Stimulated activated CD4-positive, alpha-beta T cell treated with anti-CD3 and anti-CD28 coated beads, Interleukin-2, amount 100 ng/mL, for 4 hours (primary cell): ENCODE measurements at regions not wholly inside any gene's neighbourhood (a gene's known extent, or its start where the extent isn't known, plus 50 kb on each side); places are given as distances from the start of the nearest gene placed in this dataset.

Experiments used
- DNase-seq: peaks from one replicate; pipeline ENCODE4 v3.0.0-alpha.2; 2020; ENCODE audit warnings: low read depth

DNA sequence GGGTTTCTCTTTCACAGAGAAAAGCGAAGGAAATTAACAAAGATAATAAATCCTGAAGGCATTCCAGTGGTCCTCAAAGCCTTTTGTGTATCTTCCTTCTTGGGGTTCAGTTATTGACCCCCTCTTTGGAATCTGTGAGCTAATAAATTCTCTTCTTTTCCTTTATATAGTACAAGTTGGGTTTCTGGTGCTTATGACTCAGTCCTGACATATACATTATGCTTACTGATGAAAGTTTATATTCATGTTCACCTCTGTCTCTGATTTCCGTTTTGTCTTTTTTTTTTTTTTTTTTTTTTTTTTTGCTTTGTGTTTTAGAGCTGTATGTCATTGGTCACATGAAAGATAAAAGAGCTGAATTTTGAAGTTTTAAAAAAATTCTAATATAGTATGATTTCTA lies 230.7 kb upstream of the RBMS3 start:
- DNase-seq: no peak

- DNase-seq: no peak
Observed at GRCh38 chr3:29057326-29057725, 223.5 kb upstream of the RBMS3 start.

GRCh38 chr3:29064085-29064484 lies 216.8 kb upstream of the RBMS3 start:
- DNase-seq: no peak

DNA sequence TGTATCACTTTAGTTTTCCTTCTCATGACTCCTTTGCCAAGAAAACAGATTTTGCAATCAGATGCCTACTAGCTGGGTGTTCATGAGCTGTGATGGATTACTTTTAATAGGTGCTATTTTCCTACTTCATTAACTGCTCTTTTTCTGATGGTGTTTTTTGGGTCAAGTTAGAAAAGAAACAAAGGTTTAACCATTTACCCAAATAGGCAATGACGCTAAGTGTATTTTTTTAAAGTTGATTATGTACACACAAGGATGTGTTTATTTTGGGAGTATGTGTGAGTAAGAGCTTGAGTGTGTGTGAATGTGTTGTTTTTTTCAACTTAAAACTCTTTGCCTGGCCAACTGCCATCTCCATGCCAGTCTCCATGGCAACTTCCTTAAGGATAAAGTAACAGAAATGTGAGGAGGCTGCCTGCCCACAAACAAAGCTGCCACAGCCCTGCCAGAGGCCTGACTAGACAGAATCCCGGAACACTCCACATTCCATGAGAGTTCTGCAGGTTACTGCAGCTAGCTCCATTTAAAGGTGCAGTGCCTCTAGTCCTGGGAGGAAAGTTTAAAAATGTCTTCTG lies 215.6 kb upstream of the RBMS3 start:
- no peak for DNase-seq

DNA sequence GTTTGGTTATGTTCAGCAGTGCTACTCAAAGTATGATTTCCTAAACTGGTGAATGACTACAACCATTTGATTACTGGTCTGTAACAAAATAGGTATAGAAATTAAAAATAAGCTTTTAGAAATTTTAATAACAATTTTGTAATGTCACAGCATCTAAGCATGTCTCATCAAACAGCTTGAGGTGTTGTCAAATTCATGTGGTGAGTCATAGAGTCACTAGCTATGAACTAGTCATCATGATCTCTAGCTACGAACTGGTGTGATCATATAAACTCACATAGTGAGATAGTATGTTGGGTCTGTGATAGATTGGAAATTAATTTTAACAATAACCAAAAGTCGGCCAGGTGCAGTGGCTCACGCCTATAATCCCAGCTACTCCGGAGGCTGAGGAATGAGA lies 213.9 kb upstream of the RBMS3 start:
- no peak for DNase-seq

GRCh38 chr3:29070959-29071634 lies 209.8 kb upstream of the RBMS3 start:
- no peak for DNase-seq

DNA sequence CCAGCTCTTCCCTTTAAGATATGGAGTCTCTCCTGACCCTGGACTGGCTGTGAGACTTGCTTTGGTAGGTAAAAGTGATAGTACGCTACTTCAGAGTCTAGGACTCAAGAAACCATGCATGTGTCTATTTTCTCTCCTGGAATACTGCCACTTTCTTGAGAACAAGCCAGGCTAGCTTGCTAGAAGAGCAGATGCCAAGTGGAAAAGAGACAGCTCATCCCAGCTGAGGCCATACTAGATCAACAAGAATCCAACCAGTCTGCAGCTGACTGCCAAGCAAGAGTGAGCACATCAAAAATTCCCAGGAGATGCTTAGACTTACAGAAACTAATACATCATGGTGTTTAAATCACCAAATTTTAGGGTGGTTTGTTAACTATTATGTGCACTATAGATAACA lies 208.3 kb upstream of the RBMS3 start:
- no peak for DNase-seq

- no peak for DNase-seq
Observed at GRCh38 chr3:29077356-29077755, 203.5 kb upstream of the RBMS3 start.

GRCh38 chr3:29079358-29079757 lies 201.5 kb upstream of the RBMS3 start:
- no peak for DNase-seq

GRCh38 chr3:29080967-29081366 lies 199.9 kb upstream of the RBMS3 start:
- no peak for DNase-seq

DNA sequence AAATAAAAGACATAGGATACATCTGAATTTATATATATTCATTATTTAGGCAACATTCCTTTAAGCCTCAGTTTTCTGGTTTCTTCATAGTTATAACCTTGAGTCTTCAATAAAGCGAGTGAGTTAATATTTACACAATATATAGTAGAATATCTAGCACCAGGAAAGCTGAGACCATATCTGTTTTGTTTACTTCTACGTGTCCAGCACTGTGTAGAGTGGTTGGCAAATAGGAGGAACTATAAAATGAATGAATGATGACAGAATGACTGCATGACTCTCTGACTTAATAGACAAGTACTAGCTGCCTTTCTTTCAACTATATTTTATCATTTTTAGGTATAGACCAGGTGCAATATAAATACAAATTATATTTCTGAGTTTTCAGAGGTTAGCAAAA lies 197.8 kb upstream of the RBMS3 start:
- no peak for DNase-seq

- no peak for DNase-seq
Observed at GRCh38 chr3:29083676-29084075, 197.2 kb upstream of the RBMS3 start.

DNA sequence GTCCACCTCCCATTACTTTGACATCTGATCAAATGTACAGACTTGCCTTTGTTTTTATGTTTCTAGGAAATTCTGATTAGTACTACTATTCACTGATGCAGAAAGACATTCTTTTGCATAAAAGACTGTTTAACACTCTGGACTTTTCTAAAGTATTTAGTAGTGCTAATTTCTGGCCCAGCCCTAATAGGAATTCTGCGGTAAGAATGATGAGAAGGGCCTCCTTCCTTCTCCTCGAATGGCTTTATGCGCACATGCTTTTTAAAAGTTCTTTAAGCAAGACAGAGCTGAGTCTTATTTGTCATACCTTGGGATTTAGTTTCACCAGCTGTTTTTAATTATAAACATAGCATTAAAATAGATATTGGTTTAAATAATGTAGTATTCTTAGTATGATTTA lies 192.3 kb upstream of the RBMS3 start:
- no peak for DNase-seq

DNA sequence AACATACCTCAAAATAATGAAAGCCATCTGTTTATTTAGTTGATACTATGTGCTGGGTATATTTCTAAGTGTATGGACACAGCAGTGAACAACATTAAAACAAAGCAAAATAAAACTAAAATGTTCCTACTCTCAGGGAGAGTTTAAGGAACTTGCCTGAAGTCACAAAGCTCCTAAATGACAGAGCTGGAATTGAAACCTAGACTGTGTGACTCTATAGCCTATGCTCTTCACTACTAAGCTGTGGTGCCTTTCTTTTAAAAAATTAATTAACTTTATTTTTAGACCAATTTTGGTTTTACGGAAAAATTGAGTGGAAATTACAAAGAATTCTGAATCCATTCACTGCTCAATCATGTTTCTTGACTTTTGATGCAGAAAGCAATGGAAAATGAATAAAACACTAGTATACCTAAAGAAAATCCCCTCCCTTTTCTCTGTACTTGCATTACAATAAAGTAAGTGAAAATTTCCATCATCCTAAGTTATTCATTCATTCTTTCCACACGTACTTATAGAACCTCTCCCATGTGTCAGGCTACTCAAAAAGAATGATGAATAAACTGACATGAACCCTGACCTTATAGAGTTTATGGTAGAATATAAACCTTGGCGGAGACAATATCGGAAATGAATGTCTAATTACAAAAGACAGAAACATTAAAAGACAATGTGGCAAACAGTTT lies 189.8 kb upstream of the RBMS3 start:
- DNase-seq: no peak

DNA sequence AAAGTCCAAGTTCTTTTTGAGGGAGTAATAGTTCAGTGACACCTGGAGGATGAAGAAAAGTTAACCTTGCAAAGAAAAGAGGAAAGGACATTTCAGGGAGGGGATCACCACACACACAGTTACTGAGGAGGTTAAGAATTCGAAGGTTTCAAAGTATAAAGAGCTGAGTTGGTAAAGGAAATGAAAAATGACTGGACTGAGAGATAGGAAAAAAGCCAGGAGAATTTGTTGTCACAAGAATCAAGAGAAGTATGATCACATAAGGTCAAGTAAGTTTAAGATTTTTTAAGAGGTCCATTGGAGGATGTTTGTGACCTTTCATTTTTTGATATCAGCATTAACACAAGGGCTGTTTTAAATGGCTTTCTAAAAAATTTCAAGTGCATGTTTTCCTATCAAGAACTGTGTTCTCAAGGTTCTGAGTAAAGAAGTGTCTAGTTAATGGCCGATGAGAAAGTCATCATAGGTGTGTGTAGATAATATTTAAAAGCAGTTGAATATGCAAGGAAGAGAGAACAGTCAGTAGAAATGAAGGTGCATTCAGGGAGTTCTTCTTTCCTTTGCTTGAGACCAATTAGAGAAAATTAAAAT lies 189.2 kb upstream of the RBMS3 start:
- no peak for DNase-seq

DNA sequence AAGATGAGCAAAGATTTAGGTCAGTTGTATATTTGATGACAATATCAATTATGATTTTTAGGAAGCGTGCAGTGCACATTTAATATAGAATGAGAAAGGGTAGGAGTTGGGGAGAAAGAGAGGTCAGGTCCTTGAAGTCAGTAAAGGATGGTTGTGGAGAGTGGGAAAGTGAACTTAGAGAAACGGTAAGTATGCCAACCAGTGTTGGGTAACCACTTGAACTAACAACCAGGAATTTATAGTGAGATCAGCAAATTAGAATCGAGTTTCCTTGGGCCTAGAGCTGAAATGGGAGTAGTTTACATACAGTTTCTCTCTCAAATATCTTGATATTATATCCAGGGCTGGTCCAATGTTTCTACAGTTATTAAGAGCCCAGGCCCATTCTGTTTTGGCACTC lies 188.5 kb upstream of the RBMS3 start:
- no peak for DNase-seq

- DNase-seq: no peak
Observed at GRCh38 chr3:29099296-29099695, 181.6 kb upstream of the RBMS3 start.

DNA sequence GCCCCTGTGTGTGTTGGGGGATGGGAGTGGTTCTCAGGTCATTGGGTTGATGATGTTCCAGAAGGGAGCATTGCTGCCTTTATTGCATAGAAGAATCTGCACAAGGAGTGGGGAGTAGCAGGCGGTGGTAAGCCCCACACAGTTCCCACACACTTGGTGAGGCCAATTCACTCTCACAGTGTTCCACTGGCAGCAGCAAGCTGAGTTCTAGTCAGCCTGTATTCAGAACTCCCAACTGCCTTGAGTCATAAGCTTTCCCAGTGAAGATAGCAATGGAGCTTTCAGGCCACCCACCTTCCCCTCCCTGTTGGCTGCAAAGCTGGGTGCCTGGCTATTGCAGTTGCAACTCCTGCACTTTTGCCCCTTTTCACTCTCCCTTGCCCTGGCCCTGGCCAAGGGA lies 181.1 kb upstream of the RBMS3 start:
- DNase-seq: no peak

- no peak for DNase-seq
Observed at GRCh38 chr3:29100292-29100691, 180.6 kb upstream of the RBMS3 start.

GRCh38 chr3:29128001-29128400 lies 152.9 kb upstream of the RBMS3 start:
- no peak for DNase-seq

GRCh38 chr3:29137601-29138000 lies 143.3 kb upstream of the RBMS3 start:
- no peak for DNase-seq

GRCh38 chr3:29138171-29138570 lies 142.7 kb upstream of the RBMS3 start:
- no peak for DNase-seq

- no peak for DNase-seq
Observed at GRCh38 chr3:29140666-29141065, 140.2 kb upstream of the RBMS3 start.
